ENCODE measurements at regions not wholly inside any gene's neighbourhood (a gene's known extent, or its start where the extent isn't known, plus 50 kb on each side); places are given as distances from the start of the nearest gene placed in this dataset.

- no peak for DNase-seq
These were observed 106.5 kb downstream of the TPRA1 start for GRCh38 chr3:127483902-127484591.

- no peak for DNase-seq
These were observed 107.4 kb downstream of the TPRA1 start for GRCh38 chr3:127483005-127483641.

DNA sequence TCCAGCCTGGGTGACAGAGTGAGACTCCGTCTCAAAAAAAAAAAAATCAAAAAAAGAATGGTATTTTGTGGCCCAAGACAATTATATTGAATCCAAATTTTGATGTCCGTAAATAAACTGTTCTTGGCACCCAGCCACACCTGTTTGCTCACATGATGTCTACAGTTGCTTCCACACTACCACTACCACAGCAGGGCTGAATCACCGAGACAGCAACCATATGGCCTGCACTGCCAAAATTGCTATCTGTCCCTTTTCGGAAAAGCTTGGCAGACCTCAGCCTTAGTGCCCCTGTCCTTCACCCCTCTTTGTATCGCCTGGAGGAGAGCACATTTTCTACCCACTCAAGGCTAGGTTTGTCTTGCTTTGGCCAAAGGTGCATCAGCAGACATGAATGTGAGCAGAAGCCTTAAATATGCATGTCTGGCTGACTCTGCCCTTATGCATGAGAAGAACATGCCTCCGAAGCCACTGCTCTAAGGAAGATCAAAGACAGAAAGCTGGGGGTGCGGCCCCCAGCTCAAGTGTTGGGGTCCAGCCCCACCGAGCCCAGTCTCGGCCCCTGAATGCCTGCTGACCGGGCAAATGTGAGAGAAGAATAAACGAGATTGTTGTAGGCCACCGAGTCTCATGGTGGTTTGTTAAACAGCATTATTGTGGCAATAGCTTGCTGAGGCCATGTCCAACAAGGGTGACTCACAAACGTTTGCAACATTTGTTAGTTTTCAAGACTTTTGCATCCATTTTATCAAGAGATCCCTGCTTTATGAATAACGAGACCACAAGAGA is 108.1 kb downstream of the TPRA1 start:
- no peak for DNase-seq

- DNase-seq, result no peak
These were observed 110.2 kb downstream of the TPRA1 start for GRCh38 chr3:127480196-127480954.

DNA sequence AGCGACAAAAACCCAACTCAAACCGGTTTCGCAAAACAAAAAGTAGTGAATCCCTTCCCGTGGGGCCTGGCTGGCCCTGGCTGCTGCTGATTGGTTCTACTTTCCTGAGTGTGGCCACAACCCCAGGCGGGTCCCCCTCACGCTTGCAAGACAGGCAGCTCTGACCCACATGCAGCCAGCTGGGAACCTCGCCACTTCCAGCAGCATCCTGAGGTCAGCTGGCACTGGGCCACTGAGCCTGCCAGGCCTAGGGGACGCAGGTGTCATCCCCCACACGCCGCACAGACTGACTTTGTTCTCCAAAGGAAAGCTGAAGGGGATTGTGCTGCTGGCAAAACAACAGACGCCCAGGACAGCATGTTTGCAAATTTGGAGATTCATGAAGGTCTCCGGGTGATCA is 111.1 kb downstream of the TPRA1 start:
- DNase-seq, result no peak

DNA sequence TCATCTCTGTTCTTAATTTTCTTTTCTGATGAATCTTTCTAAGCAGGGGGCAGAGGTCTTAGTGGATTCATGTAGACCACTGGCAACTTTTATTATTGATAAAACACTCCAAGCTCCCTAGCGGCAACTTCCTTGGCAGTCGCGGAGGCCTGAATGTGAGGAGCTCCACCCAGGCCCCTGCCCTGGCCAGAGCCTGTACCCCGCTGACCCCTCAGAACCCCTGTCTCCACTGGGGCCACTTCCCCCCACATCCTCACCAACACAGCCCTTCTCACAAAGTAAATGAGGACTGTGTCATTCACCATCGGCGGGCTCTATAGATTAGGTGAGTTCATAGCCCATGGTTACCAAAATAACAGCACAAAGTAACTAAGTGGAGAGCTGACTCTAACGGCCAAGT is 111.6 kb downstream of the TPRA1 start:
- no peak for DNase-seq

DNA sequence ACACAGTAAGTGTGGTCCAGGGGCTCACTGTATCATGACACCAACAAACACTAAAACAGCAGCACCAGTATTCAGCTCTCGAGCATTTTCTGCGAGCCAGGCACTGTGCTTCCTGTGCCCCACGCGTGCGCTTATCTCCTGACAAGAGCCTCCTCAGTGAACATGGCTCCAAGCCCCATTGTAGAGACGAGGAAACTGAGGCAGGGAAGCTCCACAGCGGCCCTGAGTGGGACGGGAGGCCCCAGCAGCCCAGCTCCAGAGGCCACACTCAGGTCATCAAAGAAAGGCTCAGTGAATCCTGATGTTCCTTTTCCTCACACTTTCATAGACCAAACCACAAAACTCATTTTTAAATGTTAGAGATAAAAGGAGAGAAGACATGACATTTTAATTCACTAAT is 113.1 kb downstream of the TPRA1 start:
- DNase-seq, result no peak

DNA sequence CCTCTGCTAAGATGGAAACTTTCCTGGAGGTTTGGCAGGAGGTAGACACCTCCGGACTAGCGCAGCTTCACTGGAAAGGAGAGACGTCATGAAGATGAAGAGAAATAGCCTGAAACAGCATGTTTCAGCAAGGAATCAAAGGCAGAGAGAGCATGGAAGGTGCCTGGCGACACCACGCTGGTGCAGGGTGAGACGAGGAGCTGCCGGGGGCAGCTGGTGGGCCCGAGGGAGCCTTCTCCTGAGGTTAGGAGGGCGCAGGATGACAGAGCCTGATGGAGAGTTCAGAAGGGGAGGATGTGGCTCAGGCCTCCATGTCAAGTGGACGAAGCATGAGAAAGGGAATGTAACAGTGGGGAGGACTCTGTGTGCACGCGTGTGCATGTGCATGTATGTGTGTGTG is 113.6 kb downstream of the TPRA1 start:
- DNase-seq, result no peak

GRCh38 chr3:127475975-127476705 is 114.4 kb downstream of the TPRA1 start:
- DNase-seq, result no peak

DNA sequence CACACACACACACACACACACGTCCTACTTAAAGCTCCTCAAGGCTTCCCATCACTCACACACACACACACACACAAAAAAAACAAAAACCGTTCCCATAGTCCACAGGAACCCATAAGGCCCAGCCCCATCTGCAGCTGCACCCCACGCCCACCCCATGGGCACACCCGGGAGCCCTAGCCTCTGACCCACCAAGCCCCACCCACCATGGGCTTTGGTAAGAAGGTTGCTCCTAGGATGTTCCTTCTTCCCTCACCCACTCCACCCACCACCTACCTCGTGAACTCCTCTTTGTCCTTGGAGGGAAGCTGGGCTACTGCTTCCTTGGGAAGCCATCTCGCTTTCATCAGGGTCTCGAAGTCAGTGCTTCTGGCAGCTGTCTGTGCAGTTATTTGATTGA is 115.1 kb downstream of the TPRA1 start:
- no peak for DNase-seq

GRCh38 chr3:127473244-127474024 is 117.1 kb downstream of the TPRA1 start:
- peak; percentile 36 for DNase-seq

GRCh38 chr3:127472506-127472905 is 118.0 kb downstream of the TPRA1 start:
- no peak for DNase-seq

- no peak for DNase-seq
These were observed 119.4 kb downstream of the TPRA1 start for GRCh38 chr3:127471142-127471541.

- DNase-seq, result no peak
These were observed 120.8 kb downstream of the TPRA1 start for GRCh38 chr3:127469760-127470159.

DNA sequence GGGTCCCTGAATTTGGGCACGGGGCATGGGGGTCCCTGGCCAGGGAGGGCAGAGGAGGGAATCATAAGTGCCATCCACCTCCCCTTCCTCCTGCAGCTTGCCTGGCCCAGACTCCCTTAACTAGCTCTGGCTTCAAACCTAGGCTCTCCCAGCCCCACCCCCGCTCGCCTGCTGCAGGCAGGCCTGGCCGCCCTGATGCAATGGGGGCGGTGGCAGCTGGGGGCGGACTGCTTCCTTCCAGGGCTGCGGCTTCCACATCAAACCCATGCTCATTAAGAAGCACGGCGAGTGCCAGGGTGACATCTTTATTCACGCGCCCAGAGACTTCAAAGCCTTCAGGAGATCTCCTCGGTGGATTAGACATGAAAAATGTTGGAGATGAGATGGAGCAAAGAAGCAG is 123.1 kb downstream of the TPRA1 start:
- no peak for DNase-seq

- DNase-seq, result no peak
These were observed 125.9 kb downstream of the TPRA1 start for GRCh38 chr3:127464642-127465041.

DNA sequence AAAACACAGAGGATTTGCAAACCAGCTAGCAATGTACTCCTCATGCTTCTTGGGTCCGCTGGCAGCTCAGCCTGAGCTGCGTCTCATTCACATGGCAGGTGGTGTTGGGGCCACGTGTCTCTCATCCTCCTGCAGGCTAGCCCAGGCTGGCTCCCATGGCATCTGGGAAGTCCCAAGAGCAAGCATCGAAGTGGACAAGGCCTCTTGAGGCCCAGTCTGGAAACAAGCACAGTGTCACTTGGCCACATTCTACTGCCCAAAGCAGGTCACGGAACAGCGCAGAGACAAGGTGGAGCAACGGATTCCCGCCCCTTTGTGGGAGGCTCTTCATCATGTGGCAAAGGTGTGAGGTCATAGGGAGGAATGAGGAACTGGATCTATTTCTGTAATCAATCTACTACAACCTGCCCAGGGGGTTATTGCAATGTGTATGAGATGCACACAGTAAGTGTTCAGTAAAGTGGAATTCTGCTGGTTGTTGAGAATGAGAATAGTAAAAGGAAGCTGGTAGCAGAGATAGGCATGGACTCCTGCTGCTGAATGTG is 128.3 kb downstream of the TPRA1 start:
- no peak for DNase-seq

DNA sequence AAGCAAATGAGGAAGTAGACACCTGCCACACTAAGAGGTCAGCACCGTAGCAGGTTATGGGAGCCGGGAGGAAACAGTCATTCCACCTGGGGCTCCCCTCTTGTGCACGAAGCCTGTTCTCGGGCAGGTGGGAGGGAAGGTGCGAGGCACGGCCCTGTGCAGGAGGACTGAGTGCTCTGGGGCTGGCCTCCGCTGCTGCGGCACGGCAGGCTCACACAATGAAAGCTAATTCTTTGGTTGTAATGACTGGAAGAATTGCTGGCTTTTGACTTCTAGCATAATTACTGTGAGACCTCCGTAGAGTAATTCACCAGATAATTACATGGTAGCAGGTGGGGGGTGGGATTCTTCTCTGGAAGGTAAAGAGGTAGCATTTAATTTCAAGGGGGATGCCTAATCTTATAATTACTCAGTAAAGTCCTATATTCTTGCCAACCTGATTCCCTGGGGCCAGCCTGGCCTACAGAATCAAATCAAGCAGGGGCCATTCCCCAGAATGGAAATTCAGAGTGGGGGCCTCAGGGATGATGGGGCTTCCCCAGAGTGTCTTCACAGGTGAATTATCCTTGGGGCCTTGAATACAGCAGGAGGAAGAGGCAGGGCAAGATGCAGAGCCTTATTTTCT is 129.1 kb downstream of the TPRA1 start:
- DNase-seq, result peak; percentile 14

GRCh38 chr3:127459891-127460290 is 130.6 kb downstream of the TPRA1 start:
- no peak for DNase-seq

DNA sequence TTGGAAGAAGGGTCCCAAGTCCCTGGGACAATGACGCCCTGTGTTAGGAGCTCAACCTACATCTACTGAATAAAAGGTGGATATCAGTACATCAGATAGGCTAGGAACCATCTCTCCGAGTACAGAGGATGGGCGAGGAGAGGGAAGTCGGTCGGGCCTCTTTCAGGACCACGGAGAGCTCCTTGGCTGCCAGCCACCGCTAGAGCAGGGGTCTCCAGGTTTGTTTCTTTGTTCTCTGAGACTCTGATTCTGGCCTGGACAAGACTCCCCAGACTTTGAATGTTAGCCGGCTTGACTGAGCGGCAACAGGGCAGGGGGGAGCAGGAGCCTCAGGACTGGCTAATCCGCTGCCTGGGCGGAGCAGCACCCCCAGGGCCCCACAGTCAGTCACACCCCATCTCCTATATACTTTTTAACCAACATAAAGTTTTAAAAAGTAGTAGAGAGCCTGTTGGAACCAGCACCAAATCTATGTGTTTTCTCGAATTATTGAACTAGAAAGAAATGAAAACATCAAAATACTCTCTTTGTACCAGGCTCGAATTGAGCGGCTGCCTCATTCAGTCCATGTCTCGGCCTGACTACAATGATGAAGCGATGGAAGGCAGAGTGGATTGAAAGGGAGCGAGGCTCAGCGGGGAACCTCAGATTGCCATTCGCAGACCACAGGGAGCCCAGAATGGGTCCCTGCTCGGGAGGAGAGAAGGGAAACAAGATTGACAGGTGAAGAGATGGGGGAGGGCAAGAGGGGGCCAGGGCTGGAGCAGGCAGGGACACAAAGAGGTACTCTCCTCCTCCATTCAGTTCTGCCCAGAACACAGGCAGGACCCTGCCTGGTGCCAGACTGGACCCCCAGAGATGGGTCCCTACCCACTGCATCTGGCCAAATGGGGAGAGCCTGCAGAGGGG is 131.6 kb downstream of the TPRA1 start:
- DNase-seq, result peak; percentile 80
